GM18909 (cell line): ENCODE measurements at regions not wholly inside any gene's neighbourhood (a gene's known extent, or its start where the extent isn't known, plus 50 kb on each side); places are given as distances from the start of the nearest gene placed in this dataset.

Source experiments
- ATAC-seq: cut with Tn5 transposase; IDR thresholded peaks from one replicate; pipeline ENCODE4 v1.9.1; 2021; ENCODE audit warnings: mild to moderate bottlenecking; ENCODE audit not compliant: unreplicated experiment, poor library complexity

DNA sequence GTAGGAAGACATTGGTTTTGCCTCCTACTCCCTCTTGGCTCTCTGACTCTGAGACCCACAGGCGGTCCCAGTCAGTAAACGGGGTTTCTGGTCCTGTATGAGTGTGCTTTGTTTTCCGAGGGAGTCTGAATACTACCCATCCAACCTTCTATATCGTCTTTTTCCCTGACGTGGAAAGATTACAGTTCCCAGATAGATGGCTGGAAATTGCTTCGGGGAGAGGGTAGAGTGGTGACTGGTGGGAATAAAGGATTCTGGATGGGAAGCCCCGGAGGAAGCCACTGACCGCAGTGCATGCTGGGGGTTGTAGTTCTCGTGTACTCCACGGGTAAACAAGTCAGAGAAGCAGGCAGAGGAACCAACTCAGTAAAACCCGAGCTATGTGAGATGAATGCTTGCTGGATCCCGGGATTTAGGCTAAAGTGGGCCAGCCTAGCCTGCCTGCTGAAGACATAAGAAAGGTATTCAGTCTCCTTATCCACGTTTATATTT is 66.2 kb upstream of the IRF2BP2 start:
- peak; percentile 80 for ATAC-seq

GRCh38 chr1:234675572-234675971 is 65.6 kb upstream of the IRF2BP2 start:
- ATAC-seq, result no peak

- no peak for ATAC-seq
Observed at GRCh38 chr1:234675006-234675405, 65.0 kb upstream of the IRF2BP2 start.

DNA sequence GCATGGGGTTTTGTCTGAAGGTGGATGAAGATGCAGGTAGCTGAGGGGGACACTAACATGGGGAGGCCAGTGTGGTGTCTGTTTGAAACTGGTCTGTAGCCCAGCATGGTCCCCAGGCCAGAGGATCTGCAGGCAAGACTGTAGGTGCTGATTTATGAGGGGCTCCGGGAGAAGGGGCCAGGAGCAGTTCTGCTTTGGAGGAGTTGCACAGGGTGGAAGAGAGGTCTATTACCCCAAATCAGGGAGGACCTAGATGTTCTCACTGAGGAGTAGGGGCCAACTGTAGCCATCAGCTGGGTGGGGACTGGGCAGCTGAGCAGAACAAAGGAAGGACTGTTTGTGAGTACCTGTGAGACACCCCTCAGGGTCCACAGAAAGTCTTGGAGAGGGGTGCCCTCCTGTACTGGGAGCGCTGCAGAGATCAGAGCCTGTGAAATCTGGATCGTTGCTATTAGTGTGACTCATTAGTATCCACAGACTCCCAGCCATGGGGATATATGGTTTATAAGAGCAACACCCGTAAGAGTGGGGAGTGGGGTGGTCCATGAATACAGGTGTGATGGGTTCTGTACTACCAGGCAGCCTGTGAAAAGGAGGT is 64.3 kb upstream of the IRF2BP2 start:
- ATAC-seq, result no peak

DNA sequence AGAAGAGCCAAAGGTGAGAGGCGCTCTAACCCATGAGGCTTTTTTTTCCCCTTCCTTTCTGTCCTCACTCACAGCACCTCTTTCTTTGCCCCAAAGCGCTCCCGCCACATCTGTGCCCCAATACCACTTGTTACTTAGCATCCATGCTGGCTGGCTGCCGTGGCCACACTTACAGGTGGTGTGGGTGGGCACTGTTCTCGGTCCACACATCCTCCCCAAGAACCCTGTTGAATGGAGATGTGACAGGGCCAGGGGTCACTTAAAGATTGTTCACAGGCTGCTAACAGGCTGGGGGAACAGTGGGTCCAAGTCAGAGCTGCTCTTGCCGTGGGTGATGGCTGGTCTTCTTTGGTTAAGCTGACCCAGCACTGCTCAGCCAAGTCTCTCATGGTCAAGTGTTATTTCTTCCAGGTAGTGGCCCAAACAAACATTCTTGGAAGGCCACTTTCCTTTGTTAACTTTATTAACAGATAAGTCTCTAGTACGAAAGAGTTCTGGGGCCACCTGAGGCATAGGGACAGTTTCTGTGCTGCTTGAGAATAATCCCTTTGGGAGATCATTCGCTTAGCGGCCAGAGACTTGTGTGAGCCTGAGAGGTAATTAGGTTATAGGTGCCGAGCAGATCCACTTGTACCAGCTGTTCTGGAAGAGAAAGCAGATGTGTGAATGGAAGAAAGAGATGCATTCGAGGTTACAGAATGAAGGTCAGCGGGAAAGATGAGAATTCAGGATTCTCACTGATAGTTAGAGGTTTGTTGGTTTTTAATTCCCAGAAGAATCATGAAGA is 62.6 kb upstream of the IRF2BP2 start:
- no peak for ATAC-seq

DNA sequence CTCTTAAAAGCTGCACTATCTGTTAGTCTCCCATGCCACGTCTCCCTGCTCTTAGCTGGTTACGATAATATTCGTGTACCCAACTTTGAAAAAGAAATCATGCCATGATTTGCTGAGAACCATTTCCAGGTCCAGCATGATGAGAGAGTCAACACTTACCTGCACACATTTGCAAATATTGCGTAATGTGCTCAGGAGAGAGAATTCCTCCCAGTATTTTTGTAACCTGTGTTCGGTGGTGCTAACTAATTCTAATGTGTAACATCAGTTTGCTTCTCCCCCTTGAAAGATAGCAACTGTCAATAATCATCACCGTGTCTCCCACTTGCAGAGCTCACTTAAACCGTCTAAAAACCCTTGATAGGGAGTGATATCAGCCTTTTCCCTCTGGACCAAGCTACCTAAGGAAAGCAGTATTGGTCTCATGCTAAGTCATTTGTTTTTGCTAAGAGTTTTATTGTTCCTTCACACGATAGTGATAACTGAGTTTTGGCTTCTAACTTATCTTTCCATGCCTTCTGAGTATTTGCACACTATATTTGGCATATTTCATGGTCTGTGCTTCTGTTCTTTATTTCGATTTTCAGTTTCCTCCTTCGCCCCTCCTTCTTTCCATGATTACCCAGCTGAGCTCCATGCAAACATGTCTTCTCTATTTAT is 61.1 kb upstream of the IRF2BP2 start:
- ATAC-seq, result no peak

GRCh38 chr1:234669499-234669898 is 59.5 kb upstream of the IRF2BP2 start:
- no peak for ATAC-seq

DNA sequence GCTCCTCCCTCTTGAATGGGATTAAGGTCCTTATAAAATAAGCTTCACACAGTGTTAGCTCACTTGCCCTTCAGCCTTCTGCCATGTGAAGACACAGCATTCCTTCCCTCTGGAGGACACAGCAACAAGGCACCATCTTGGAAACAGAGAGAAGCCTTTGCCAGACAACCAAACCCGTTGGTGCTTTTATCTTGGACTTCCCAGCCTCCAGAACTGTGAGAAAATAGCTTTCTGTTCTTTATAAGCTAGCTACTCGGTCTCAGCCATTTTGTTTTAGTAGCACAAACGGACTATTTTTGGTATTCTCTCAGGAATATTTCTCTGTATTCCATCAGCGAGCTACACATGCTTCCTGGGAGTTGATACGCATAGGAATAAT is 58.6 kb upstream of the IRF2BP2 start:
- ATAC-seq, result no peak

GRCh38 chr1:234667600-234668576 is 57.9 kb upstream of the IRF2BP2 start:
- ATAC-seq, result no peak

GRCh38 chr1:234666761-234667160 is 56.8 kb upstream of the IRF2BP2 start:
- ATAC-seq, result no peak

- no peak for ATAC-seq
Observed at GRCh38 chr1:234665975-234666605, 56.1 kb upstream of the IRF2BP2 start.

GRCh38 chr1:234662148-234662547 is 52.2 kb upstream of the IRF2BP2 start:
- no peak for ATAC-seq

GRCh38 chr1:234661317-234661928 is 51.4 kb upstream of the IRF2BP2 start:
- no peak for ATAC-seq

- no peak for ATAC-seq
Observed at GRCh38 chr1:234660536-234661316, 50.7 kb upstream of the IRF2BP2 start.
